Thymus (tissue), 11 donors: ENCODE measurements at regions not wholly inside any gene's neighbourhood (a gene's known extent, or its start where the extent isn't known, plus 50 kb on each side); places are given as distances from the start of the nearest gene placed in this dataset.
"Not testable (repeated sequence)": the region's sequence is repeated elsewhere in the genome, so short reads cannot be mapped to it uniquely, and the experiment has no call there.

Experiments
- DNase-seq, 9 donors: peaks; one replicate each; pipeline ENCODE4 v3.0.0-alpha.2; 2013; ENCODE audit warnings: low spot score in 9 of 9, low read depth in 6 of 9, missing footprints in 1 of 9
- H3K27ac ChIP-seq, 2 donors: one replicate each; pipeline ENCODE4 v1.5.1; 2013; ENCODE audit warnings: control low read depth in 1 of 2, low read depth in 1 of 2, low read length in 1 of 2, mild to moderate bottlenecking in 1 of 2, moderate library complexity in 1 of 2
- H3K27me3 ChIP-seq, 2 donors: one replicate each; pipeline ENCODE4 v1.5.1; 2013; ENCODE audit warnings: low read length in 1 of 2; ENCODE audit not compliant: control insufficient read depth in 2 of 2, insufficient read depth in 1 of 2
- H3K36me3 ChIP-seq, 2 donors: one replicate each; pipeline ENCODE4 v1.5.1; 2013; ENCODE audit warnings: low read length in 1 of 2, mild to moderate bottlenecking in 1 of 2, moderate library complexity in 1 of 2; ENCODE audit not compliant: control insufficient read depth in 2 of 2, insufficient read depth in 2 of 2
- H3K4me1 ChIP-seq, 2 donors: one replicate each; pipeline ENCODE4 v1.5.1; 2013; ENCODE audit warnings: low read length in 2 of 2; ENCODE audit not compliant: control insufficient read depth in 2 of 2, insufficient read depth in 2 of 2
- H3K4me3 ChIP-seq, 2 donors: one replicate each; pipeline ENCODE4 v1.5.1; 2013; ENCODE audit warnings: low read length in 2 of 2, control low read depth in 1 of 2, mild to moderate bottlenecking in 1 of 2
- H3K9me3 ChIP-seq, 2 donors: one replicate each; pipeline ENCODE4 v1.5.1; 2013; ENCODE audit warnings: low read length in 1 of 2, mild to moderate bottlenecking in 1 of 2; ENCODE audit not compliant: control insufficient read depth in 2 of 2, insufficient read depth in 1 of 2
- WGBS: extraction: QIAGEN DNeasy Blood & Tissue Kit; methylation state at CpG from one replicate; pipeline ENCODE4 v1.1.7; 2013; 5-methylcytosine and 5-hydroxymethylcytosine counted together
- donor health status: healthy.

GRCh38 chr1:96096613-96097321 is 624.8 kb upstream of the PTBP2 start:
- Histone ChIP-seq H3K36me3 (no peaks in the 10 kb centered on the region), H3K4me1 (no peaks in the 10 kb centered on the region), H3K27me3 (no peaks in the 10 kb centered on the region), H3K27ac (no peak overlapping the region), H3K9me3 (no peaks in the 10 kb centered on the region), H3K4me3 (no peak overlapping the region)
- no peak for DNase-seq
- WGBS, result 86% methylated on average over 5 of the region's 5 CpGs

DNA sequence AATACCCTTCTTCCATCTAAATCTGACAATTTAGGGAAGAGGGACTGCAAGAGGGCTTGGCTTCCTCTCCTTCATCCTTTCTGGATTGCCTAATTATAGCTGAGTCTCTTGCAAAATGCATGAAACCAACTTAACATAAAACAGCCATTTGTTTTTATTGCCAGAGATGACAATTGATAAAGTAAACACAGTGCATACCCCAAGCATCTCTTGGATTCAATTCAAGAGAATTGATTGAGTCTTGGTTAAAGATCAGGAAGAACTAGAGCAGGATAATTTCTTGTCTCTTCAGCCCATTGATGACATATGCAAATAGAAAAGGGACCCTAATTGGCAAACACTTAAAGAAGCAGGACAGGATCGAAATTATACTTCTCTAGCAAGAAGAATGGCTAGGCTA is 617.1 kb upstream of the PTBP2 start:
- DNase-seq, result no peak
- H3K9me3 ChIP-seq, result no peaks in the 10 kb centered on the region
- no peak overlapping the region for H3K27ac ChIP-seq
- H3K36me3 ChIP-seq, result no peaks in the 10 kb centered on the region
- H3K4me3 ChIP-seq, result no peak overlapping the region
- no peaks in the 10 kb centered on the region for H3K27me3 ChIP-seq
- 62% methylated on average over 1 of the region's 1 CpG for WGBS
- no peaks in the 10 kb centered on the region for H3K4me1 ChIP-seq

- Histone ChIP-seq H3K9me3 (no peaks in the 10 kb centered on the region), H3K4me3 (no peak overlapping the region), H3K27me3 (no peaks in the 10 kb centered on the region), H3K4me1 (no peaks in the 10 kb centered on the region), H3K36me3 (no peaks in the 10 kb centered on the region), H3K27ac (no peak overlapping the region)
- 61% methylated on average over 3 of the region's 3 CpGs for WGBS
- DNase-seq, result no peak
Measured at GRCh38 chr1:96104906-96105305, 616.7 kb upstream of the PTBP2 start.

DNA sequence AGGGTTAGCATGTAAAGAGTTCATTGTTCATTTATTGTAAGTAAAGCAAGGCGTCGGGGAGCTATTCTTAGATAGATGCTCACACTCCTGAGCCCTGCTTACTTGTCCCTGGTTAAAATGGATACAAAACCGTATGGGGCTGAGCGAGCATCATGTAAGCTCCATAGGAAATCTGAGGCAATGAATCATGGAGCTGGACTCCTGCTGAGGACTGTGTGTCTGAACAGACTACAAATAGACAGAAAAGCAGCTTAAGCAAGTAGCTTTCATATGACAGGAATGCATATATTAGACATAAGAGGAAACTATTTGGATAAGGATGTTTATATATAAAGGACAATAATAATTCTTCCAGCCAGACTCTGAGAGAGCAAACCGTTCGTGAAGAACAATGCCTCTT is 604.9 kb upstream of the PTBP2 start:
- H3K9me3 ChIP-seq, result no peaks in the 10 kb centered on the region
- H3K4me3 ChIP-seq, result no peak overlapping the region
- 85% methylated on average over 6 of the region's 6 CpGs for WGBS
- H3K36me3 ChIP-seq, result no peaks in the 10 kb centered on the region
- H3K27me3 ChIP-seq, result no peaks in the 10 kb centered on the region
- no peak for DNase-seq
- H3K27ac ChIP-seq, result no peak overlapping the region
- H3K4me1 ChIP-seq, result no peaks in the 10 kb centered on the region

DNA sequence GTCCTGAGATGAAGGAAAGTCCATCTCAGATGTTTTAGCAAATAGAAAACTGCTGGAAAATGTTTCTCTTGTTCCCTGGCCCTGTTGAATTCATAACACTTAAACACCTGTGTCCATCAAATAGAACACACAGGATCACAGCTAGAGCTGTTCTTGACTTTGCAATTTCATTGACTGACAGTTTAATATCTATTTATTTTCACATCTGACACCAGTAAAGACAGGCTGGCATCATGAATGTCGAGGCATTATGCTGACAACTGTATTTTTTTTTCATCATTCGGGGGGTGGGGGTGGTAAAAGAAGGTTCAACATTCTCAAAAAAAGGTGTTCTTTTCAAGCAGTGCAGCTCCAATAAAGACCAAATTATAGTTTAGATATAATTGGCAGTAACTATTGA is 591.2 kb upstream of the PTBP2 start:
- H3K4me3 ChIP-seq, result no peak overlapping the region
- no peaks in the 10 kb centered on the region for H3K4me1 ChIP-seq
- H3K9me3 ChIP-seq, result no peaks in the 10 kb centered on the region
- H3K36me3 ChIP-seq, result no peaks in the 10 kb centered on the region
- no peak for DNase-seq
- 85% methylated on average over 2 of the region's 2 CpGs for whole genome bisulfite sequencing
- no peaks in the 10 kb centered on the region for H3K27me3 ChIP-seq
- no peak overlapping the region for H3K27ac ChIP-seq

DNA sequence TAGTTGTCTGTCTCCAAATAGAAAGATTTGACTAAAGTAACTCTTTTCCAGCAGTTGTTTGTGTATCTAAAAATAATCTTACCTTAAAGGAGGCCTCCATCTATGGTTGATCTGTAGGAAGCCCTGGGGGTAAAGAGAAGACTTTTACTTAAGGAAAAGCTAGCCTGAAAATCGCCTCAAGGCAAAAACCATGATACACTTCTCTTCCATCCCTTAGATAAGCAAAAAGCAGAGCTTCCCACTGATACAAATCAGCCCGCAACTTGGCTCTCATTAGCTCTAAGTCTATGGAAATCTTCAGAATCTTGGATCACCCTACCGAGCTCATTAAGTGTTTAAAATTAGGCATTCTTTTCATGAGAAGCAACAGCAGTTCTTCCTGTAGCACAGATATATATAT is 576.9 kb upstream of the PTBP2 start:
- 90% methylated on average over 3 of the region's 3 CpGs for WGBS
- H3K27me3 ChIP-seq, result no peaks in the 10 kb centered on the region
- H3K4me3 ChIP-seq, result no peak overlapping the region

DNA sequence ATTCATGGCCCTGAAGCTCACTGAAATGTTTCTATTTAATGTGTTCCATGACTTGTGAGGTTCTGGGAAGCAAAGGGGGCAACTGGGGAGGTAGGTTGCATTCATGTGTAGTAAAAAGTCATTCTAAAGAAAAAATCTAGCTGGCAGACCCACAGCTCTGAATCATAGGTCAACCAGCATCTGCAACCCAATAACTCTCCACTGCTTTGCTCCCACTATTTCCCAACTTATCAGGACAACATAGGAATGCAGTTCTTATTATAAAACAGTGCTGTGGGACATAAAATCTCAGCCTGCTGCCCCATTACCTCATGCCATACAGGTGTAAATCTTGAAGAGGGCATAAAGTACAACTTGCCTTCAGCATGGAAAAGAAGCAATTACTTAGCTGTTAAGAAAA is 576.1 kb upstream of the PTBP2 start:
- Histone ChIP-seq H3K9me3 (peaks cover 0 to 2% of the 10 kb centered on the region in 2 donors), H3K27me3 (no peaks in the 10 kb centered on the region), H3K4me1 (no peaks in the 10 kb centered on the region), H3K27ac (no peak overlapping the region), H3K36me3 (no peaks in the 10 kb centered on the region), H3K4me3 (no peak overlapping the region)
- no peak for DNase-seq

More for the DNA sequence above, 576.9 kb upstream of the PTBP2 start:
- no peak for DNase-seq
- no peaks in the 10 kb centered on the region for H3K36me3 ChIP-seq
- H3K4me1 ChIP-seq, result no peaks in the 10 kb centered on the region
- H3K9me3 ChIP-seq, result peaks cover 0 to 2% of the 10 kb centered on the region in 2 donors
- no peak overlapping the region for H3K27ac ChIP-seq

- not testable (repeated sequence) for H3K4me1 ChIP-seq, H3K27ac ChIP-seq, DNase-seq, H3K9me3 ChIP-seq, H3K4me3 ChIP-seq, H3K36me3 ChIP-seq, H3K27me3 ChIP-seq
- 93% methylated on average over 3 of the region's 3 CpGs for WGBS
Measured at GRCh38 chr1:96152957-96153356, 568.6 kb upstream of the PTBP2 start.

DNA sequence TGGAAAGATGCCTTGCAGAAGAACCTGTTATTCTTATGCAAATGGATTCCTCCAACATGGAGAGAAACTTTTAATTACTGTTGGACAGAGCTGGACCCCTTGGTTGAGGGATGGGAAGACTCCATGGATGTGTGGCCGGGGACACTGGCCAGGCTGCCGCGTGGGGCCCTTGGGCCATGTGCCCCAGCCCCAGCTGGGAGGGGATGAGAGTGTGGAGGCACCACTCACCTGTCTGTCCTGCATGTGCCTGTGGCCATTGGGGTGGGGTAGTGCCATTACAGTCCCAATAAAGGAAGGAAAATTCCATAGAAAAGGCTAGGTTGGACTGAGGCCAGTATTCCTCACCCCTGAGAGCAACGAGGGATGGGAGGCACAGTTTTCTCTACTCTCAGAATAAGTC is 564.5 kb upstream of the PTBP2 start:
- peaks cover 2 to 4% of the 10 kb centered on the region in 2 donors for H3K9me3 ChIP-seq
- no peak overlapping the region for H3K4me3 ChIP-seq
- WGBS, result 95% methylated on average over 4 of the region's 4 CpGs
- no peaks in the 10 kb centered on the region for H3K4me1 ChIP-seq
- no peaks in the 10 kb centered on the region for H3K27me3 ChIP-seq
- H3K36me3 ChIP-seq, result no peaks in the 10 kb centered on the region
- no peak overlapping the region for H3K27ac ChIP-seq
- DNase-seq, result no peak
